WI38 (cell line): ENCODE measurements at regions not wholly inside any gene's neighbourhood (a gene's known extent, or its start where the extent isn't known, plus 50 kb on each side); places are given as distances from the start of the nearest gene placed in this dataset.

Experiments
- H3K4me3 ChIP-seq: 2 replicates; pipeline ENCODE4 v1.5.1; 2011; ENCODE audit warnings: low read depth, mild to moderate bottlenecking, control low read depth, low read length
- TF ChIP-seq, protein P1 (sequence below): IDR thresholded peaks from 2 replicates; pipeline ENCODE4 v1.5.1; 2012; ENCODE audit warnings: low read depth, mild to moderate bottlenecking, control low read depth, low read length

DNA sequence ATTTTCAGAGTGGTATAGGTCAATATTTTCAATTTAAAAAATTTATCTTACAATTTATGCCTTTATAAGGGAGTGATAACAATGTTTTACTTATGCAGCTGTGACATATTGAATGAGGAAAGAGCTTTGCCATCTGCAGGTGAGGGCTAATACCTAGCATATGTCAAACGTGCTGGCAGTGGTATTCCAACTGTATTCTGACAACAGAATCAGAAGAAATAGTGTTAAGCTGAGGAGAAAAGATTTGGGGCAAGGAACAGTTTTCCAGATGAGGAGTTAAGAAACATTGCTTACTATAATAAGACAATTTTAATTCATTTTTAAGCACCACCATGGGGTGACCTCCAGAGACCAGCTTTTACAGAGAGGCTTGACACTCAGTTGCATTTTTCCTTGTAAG, 267.8 kb upstream of the ZNF608 start:
- TF ChIP-seq, protein P1, sequence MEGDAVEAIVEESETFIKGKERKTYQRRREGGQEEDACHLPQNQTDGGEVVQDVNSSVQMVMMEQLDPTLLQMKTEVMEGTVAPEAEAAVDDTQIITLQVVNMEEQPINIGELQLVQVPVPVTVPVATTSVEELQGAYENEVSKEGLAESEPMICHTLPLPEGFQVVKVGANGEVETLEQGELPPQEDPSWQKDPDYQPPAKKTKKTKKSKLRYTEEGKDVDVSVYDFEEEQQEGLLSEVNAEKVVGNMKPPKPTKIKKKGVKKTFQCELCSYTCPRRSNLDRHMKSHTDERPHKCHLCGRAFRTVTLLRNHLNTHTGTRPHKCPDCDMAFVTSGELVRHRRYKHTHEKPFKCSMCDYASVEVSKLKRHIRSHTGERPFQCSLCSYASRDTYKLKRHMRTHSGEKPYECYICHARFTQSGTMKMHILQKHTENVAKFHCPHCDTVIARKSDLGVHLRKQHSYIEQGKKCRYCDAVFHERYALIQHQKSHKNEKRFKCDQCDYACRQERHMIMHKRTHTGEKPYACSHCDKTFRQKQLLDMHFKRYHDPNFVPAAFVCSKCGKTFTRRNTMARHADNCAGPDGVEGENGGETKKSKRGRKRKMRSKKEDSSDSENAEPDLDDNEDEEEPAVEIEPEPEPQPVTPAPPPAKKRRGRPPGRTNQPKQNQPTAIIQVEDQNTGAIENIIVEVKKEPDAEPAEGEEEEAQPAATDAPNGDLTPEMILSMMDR = no peak
- H3K4me3 ChIP-seq = no peak overlapping the region

DNA sequence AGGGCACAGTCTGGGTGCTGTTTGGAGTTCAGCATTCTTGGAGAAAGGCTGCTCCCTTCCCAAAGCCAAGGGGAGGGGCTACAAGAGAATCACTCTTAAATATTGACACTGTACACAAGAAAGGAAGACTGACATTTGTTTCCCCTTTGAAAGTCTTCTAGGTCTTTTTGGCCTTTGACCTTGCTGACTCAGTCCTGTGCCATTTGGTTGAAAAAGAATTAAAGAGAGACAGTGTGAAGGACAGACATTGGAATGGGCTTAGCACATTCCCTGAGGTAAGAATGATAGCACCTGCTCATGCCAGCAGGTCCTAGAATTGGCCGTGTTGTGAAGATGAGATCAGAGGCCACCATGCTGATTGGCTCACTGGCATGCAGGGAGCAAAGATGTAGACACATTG, 271.4 kb upstream of the ZNF608 start:
- TF ChIP-seq, protein P1 = no peak
- H3K4me3 ChIP-seq = no peak overlapping the region

DNA sequence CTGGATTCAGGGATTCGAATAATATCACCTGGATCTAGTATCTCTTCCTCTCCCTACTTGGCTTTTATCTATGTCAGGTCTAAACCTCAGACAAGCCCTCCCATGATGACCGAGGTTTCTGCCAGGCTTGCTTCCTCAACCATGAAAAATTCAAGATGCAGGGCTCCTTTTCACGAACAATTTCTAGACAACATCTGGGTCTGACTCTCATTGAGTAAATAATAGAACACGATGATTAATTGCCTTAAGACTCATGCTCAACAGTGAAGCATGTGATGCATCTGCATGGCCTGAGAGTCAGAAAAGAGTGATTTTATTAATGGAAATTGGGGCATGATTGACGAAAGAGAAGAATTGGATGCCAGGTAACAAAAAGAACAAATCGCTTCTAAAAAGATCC, 277.2 kb upstream of the ZNF608 start:
- no peak overlapping the region for H3K4me3 ChIP-seq
- TF ChIP-seq, protein P1 = no peak

DNA sequence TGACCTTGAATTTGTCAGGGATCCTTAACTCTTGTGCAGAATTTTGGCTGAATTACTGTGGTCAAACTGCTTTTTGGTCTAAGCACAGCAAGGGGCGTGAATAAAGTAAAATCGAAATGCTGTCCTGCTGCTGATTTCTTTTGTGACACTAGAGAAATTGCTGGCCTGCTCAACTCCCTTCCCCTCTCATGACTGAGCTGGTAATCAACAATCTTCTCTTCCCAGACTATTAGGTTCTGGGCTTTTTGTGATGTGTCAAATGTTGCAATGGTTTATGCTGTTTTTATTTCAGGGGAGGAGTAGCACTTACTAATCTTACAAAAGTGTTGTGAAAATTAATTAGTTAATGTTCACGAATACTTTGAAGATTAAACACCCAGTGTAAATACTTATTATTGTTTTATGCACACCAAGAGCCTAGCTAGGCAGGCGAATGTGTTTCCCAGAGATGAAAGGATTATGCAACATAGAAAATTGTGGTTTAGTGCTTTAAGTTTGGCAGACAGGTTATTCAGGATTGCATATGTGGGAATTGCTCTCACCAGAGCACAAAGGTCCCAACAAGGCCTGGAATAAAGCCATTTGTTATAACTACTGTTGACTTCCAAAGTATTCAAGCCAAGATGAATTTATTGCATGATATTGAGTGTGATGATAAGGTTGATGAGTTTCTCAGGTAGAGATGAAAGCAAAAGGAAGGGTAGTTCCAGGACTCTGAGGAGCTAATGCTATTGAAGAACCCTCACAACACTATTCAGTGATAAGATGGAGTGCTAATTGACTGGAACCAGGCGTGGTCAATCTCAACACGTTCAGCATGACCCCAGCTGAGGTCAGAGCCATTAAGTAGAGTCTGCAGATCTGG, 280.7 kb upstream of the ZNF608 start:
- TF ChIP-seq, protein P1 = no peak
- H3K4me3 ChIP-seq = no peak overlapping the region

- no peak overlapping the region for H3K4me3 ChIP-seq
- TF ChIP-seq, protein P1 = no peak
These were observed 285.8 kb upstream of the ZNF608 start for GRCh38 chr5:125032286-125032685.

DNA sequence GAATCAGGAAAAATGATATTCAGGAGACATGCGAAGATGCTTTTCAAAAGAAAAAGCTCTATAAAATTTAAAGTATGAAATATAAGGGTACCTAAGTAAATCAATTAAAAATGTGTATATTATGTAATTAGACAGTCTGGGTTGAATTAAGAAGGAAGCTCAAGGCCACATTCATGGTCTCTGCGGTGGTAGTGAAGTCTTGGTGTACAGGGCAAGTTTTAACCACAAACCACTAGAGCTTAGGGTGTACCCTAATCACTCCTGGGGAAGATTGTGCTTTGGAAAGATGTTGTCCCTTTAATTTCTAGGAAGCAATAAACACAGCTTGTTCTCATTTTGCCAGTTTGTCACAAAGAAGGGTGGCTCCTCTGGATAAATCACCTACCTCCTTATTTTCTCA, 287.2 kb upstream of the ZNF608 start:
- TF ChIP-seq, protein P1 = no peak
- H3K4me3 ChIP-seq = no peak overlapping the region

- TF ChIP-seq, protein P1 = no peak
These were observed 287.9 kb upstream of the ZNF608 start for GRCh38 chr5:125034331-125034730.

More at GRCh38 chr5:125034331-125034730, 287.9 kb upstream of the ZNF608 start:
- no peak overlapping the region for H3K4me3 ChIP-seq
